ENCODE measurements at regions not wholly inside any gene's neighbourhood (a gene's known extent, or its start where the extent isn't known, plus 50 kb on each side); places are given as distances from the start of the nearest gene placed in this dataset.
A peak's percentile ranks its signal among the peaks of the same experiment; 100 is the strongest.

DNA sequence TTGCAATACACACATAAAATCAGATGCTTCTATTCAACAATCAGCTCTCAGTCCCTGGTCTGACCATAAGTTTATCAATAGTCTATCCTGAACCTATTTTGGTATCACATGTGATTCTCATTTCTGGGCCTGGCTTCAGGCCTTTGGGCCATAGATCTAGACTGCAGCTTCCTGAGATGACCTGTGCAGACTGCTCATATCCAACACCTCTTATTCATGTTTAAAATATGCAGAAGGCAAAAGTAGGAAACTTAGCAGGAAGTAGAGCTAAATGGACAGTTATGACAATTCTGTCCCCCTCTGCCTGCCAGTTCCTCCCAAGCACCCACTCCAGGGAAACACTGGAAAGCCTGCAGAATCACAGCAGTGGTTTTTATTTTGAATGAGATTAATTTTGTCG, 53.3 kb downstream of the C7orf25 start:
- DNase-seq (ENCODE audit: low read depth in 3 of 3): no peak

DNA sequence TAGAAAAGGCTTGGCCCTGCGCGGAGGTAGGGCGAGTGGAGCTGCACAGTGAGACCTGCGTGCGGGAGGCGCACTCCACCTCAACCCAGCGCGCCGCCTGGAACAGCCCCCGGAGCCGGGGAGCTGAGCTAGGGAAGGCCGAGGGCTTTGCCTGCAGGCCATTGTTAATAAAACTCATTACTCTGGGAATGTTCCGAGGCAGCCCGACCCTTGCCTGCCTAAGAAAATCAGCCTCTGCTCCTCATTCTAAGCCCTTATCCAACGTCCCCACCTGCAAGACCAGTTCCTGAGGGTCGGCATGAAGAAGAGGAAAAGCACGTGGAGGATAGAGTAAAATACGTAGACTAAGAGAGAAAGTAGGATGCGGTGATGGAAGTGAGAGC, 55.3 kb downstream of the C7orf25 start:
- no peak for DNase-seq (ENCODE audit: low read depth in 3 of 3)

DNA sequence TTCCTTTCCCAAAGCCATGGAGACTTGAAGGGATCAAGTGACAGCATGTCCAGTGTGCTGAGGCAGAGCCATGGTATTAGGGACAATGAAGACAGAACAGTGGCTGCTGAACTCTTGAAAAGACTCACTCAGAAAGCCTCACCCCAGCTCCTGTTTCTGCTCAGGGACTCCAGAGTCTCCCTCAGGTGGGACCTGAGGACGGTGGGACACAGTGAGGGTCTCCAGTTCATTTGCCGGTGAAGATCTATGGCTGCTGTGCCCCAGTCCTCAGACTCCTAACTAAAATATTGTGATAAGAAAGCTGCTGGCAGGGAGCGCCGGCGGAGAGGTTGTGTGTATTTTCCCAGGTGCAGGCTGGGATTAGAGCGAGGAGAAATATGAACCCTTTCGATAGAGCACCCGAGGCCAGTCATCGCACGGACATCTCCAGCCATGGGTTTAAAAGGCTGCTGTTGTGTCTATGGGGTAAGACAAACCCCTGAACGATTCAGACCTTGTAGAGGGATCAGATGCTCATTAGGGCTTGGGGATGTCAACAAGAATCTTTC, 57.2 kb downstream of the C7orf25 start:
- DNase-seq (ENCODE audit: low read depth in 3 of 3): no peak

DNA sequence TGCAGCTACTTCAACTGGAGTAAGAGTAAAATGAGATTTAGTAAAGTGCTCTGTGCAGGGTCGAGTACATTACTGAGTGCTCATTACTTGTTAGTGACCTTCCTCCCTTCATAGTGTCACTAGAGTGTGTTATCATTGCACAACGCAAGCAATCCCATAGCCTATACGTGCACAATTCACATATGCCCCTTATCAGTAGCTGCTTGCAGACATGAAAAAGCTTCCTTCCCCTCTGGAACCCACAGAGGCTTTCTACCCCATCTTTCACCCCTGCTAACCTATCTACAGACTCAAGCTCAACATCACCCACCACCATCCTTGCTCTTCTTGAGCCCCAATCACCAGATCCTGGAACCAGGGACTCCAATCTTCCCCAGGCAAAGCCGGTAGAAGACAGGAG, 59.3 kb downstream of the C7orf25 start:
- no peak for DNase-seq (ENCODE audit: low read depth in 3 of 3)

DNA sequence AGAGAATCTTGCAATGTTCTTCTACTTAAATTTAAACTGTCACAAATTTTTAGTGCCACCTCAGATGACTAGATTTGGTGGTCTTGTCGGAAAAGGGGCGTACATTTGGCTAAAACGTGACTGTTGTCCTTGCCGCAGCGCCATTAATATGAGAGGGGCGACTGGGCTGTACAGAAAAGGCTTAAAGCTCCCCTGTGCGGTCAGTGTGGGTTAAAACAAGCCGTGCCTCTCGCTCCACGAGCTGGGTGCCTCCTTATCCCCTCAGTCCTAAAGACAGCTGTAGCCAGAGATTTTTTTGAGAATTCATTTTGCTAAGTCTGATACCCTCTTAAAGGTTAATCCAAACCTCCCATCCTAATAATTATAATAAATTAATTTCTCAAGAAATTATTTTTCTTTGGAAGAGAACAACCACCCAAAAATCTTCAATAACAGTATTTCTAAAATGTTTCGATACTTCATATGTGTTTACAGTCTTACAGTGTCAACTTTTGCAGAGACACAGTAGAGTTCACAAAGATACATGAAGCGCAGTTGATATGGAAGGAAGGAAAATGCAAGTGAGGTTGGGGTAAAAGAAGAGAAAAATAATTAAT, 68.6 kb downstream of the C7orf25 start:
- peak in 1 of 3 donors; percentile 3 for DNase-seq (ENCODE audit: low read depth in 3 of 3)

DNA sequence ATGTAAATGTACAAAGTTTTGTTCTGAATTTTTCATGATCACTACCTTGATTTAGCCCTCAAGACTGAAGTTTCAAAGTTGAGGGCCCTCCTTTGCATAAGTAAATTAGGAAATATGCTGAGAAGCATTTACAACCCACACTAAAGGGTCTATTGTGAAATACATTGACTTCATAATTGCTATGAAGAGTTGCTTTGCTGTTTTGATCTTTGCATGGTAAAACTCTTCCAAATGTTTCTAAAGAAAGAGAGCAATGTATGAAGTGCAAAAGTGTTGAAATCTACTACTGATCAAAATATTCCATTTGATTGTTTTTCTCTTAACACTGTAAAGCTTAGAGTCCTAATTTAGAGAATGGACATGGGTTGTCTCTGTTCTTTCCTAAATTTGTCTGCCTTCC, 77.2 kb downstream of the C7orf25 start:
- no peak for DNase-seq (ENCODE audit: low read depth in 3 of 3)

DNA sequence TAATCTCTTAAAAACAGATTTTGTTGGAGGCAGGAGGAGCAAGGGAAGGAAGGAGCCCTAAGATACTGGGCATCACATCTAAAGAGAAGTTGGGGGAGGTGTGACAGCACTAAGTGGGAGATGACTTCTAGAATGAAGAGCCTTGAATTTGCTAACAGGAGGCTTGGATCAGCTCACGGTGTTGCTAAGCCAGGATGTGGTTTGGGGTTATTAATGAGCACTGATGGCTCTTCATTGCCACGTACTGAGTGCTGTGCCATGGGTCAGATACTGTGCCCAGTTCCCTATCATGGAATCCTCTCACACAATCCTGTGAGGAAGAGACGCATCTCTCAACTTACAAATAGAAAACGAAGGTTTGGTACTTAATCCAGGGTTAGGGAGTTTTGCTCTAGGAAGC, 78.5 kb downstream of the C7orf25 start:
- no peak for DNase-seq (ENCODE audit: low read depth in 3 of 3)

DNA sequence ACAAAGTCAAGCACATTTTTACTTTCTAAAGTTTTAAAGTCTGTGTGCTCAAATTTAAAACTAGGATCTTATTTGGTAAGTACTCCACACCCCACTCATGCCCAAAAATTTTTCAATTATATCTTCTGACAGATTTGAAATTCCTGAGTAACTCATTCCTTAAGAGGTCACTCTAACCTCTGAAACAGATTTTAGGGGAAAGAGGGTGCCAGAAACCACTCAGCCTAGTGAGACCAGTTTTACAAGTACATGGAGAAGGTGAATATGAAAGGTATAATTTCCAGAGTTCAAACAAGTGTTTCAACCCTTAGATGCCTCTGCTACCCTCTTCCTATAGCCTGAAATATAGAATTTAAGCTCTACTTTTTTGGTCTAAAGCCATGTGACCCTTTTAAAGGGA, 79.2 kb downstream of the C7orf25 start:
- DNase-seq (ENCODE audit: low read depth in 3 of 3): no peak

DNA sequence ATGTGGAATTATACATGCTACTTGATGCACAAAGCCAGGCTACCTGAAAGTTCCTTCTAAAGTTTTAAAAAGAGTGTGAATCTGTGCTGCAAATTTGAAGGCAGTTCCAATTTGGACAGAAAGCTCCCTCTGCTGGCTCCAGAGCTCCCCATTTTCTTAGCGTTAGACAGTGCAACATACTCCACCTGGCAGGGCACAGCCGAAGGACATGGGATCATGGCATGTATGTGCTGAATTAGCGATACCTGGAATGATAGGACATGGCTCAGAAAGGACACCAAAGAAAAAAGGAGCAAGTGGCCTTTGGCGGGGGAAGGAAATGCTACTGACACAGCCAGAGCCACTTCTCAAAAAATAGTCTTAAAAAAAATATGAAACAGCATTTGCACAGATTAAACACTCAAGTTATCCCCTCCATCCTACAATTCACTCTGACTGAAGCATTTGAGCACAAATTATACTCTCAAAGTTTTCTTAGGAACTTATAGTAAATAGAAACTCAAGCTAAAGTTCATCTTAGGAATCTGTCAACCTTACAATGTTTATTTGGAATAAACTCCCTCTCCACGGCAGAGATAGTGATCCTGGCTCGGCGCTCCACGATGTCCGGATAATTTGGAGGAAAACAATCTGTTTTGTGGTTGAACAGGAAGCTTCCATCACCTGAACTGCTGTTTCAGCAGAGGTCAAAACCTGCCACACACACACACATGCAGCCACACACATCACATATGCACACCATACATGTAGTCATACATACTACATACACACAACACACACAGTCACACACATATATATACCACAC, 80.0 kb downstream of the C7orf25 start:
- no peak for DNase-seq (ENCODE audit: low read depth in 3 of 3)

DNA sequence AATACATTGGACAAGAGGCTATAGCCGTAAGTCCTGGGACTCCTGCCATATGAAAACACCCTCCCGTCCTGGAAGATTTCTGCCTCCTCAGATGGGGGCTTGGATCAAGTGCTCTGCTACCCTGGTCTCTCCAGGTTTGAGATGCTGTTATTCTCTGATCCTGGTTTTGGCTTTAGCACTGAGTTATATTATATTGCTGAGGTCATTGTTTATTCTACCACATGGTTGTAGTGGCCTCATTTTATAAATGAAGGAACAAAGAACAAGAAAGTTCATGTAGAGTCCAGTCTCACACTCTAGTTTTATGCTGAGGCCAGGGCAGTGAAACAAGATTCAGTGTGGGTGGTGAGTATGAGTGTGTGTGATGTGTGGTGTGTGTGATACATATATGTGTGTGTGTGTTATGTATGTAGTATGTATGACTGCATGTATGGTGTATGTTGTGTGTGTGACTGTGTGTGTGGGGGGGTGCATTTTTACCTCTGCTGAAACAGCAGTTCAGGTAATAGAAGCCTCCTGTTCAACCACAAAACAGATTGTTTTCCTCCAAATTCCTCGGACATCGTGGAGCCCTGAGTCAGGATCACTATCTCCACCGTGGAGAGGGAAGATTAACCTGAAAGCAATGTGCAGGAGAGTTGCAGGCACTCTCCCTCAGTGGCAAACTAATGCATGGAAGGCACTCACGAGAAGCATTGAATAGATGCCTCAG, 80.7 kb downstream of the C7orf25 start:
- DNase-seq (ENCODE audit: low read depth in 3 of 3): no peak

DNA sequence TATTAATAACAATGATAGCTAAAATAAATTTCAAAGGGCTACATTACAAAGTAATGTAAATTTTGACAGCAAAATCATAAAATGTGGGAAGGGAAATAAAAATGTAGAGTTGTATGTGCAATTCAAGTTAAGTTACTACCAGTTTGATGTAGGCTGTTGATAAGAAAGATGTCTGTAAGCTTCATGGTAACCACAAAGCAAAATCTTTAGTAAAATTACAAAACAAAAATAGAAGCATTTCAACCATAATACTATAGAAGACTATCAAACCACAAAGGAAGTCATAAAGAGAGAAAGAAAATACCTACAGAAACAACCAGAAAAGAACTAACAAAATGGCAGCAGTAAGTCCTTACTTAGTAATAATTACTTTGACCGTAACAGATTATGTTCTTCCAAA, 99.1 kb downstream of the C7orf25 start:
- no peak for DNase-seq (ENCODE audit: low read depth in 3 of 3)

DNA sequence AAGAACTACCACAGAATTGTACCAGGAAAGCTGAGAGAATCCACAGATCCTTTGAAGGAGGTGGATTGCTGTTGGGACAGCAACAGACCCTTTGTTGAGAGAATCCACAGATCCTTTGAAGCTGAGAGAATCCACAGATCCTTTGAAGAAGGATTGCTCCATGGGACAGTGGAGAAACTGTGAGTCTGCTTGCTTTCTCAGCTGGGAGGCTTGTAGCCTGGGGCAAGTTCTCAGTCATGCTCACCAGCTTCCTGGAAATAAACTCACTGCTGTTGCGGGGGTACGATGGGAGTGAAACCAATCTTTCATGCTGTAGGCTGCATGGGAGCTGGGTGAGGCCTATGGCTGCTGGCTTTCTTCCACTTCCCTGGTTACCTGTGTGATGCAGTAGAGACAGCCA, 106.3 kb downstream of the C7orf25 start:
- no peak for DNase-seq (ENCODE audit: low read depth in 3 of 3)

DNA sequence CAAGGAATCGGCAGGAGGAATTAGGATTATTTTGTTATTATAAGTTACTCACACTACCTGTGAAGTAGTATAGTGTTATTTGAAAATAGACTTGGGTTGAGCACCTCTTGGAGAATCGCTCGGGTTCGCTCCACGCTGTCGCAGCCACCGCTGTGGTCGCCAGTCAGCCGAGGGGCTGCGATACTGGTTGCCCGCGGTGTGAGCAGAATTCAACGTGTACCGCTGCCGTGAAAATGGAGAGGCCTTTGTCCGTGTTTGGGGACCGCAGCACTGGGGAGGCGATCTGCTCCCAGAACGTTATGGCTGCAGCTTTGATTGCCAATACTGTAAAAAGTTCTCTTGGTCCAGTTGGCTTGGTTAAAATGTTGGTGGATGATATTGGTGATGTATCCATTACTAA, 117.2 kb downstream of the C7orf25 start:
- no peak for DNase-seq (ENCODE audit: low read depth in 3 of 3)

DNA sequence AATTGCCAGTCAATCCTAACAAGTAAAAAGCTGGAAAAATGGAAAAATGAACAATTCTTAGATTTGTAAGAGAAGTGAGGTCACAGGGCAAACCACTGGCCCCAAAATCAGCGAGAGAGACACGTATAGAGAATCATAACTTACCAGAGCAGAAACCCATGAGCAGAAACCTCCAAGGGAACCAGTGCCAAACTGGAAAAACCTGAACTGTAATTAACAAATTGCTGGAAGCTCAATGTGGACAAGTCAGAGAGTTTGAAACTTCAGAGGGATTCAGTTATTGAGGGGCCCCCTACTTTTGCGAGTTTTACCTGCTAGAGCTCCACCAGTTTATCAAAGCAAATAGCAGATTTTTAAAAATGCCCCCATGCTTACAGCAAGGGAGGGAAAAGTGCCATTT, 119.0 kb downstream of the C7orf25 start:
- DNase-seq (ENCODE audit: low read depth in 3 of 3): no peak

DNA sequence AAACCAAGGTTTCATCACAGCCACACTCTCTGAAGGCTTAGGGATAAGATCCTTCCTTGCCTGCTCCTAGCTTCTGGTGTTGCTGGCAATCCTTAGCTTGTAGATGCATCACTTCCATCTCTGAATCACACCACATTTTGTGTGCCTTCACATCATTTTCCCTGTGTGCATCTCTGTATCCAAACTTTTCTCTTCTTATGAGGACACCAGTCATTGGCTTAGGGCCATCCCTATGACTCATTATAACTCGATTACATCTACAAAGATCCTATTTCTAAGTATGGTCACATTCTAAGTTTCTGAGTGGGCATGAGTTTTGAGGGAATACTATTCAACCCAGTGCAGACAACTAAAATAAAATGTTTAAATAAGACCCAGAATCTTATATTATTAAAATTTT, 121.7 kb downstream of the C7orf25 start:
- DNase-seq (ENCODE audit: low read depth in 3 of 3): no peak

DNA sequence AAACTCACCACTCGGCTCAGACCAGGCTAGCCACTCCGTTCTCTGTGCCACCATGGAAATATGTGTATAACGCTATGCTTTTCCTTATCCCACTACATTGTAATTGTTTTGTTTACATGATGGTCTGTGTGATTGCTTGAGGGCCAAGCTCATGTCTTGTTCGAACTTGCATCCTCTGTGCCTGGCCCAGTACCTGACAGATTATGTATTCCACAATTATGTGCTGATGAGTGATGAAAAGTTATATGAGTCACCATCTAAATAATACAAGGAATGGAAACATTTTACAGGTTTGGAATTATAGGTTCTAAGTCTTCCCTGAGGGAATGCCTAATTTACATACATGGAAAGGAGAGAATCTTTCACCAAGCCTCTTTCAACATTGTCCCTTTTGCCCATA, 137.4 kb downstream of the C7orf25 start:
- DNase-seq (ENCODE audit: low read depth in 3 of 3): no peak

DNA sequence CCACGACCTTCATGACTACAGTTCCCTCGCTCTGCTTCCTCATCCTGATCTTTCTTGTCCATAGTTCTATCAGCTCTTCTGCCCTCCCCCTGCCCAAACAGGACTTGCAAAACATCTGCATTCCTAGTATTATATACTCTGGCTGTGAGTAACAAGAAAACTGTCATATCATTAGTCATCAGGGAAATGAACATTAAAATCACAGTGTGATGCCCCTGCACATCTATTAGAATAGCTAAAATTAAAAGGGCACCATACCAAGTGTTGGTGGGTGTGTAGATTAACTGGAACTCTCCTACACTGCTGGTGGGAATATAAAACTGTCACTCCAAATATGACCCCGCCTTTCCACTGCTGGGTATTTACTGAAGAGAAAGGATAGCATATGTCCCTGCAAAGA, 141.8 kb downstream of the C7orf25 start:
- no peak for DNase-seq (ENCODE audit: low read depth in 3 of 3)

DNA sequence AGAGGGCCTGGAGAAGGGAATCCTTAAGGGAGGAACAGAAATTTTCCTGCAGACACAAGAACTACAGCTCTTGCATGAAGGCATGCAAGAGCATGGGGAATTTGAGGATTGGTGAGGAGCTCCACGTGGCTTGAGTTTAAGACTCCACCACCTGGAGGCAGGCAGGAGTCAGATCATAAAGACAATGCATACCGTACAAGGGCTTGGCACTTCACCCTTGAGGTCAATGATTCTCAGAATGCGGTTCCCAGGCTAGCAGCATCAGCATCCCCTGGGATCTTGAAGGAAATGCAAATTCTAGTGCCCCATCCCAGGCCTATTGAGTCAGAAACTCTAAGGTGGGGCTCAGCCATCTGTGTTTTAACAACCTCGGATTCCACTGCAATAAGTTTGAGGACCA, 143.8 kb downstream of the C7orf25 start:
- DNase-seq (ENCODE audit: low read depth in 3 of 3): no peak

DNA sequence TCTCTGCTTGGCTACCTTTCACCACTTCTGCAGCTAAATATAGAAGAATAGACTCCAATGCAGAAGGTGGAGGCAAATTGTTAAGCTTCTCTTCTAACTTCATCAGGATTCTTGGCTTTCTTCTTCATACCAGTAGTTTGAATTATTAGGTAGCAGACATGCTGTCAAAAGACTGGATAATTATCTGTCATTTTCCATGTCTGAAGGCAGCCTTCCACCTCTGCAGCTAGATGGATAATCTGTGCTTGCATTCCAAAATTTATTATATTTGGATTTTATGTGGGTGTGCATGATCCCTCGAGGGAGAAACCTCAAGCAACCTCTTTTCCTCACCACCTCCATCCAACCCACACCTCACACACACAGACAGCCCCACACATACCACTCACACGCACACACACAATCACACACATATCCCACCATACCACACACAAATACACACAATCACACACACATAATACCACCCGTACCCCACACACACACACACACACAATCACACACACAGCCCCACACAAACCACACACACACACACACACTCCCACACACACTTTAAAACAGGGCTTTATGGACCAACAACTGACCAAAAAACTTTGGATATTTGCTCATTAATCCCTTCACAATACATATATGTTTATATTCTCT, 145.0 kb downstream of the C7orf25 start:
- DNase-seq (ENCODE audit: low read depth in 3 of 3): no peak

DNA sequence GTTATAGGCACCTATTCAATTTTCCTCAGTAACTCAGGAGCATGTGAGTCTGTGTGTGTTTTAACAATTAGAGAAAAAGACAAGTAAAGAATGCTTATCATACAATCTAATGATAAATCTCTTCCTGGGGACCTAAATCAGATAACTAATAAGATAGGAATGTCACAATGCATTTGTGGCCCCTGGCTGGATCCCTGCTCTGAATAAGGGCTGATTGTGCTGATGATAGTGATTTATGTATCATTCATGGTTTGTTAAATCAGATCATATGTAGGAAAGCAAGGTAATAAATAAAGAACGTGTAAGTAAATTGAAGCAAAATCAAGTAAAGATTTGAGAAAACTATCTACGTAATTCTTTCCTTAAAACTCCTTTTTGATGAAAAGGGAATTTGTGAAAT, 145.9 kb downstream of the C7orf25 start:
- DNase-seq (ENCODE audit: low read depth in 3 of 3): no peak

DNA sequence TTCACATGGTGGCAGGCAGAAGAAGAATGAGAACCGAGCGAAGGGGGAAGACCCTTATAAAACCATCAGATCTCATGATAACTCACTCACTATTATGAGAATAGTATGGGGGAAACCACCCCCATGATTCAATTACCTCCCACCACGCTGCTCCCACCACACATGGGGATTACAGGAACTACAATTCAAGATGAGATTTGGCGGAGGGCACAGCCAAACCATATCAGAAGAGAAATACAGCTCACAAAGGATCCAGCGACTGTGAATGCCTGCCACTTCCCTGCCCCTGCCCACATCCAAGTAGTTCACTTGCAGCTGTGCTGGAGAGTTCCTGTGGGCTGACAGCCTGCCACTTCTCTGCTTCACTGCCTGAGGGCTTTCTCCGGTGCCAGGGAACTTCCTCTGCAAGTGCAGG, 148.7 kb downstream of the C7orf25 start:
- DNase-seq (ENCODE audit: low read depth in 3 of 3): no peak

DNA sequence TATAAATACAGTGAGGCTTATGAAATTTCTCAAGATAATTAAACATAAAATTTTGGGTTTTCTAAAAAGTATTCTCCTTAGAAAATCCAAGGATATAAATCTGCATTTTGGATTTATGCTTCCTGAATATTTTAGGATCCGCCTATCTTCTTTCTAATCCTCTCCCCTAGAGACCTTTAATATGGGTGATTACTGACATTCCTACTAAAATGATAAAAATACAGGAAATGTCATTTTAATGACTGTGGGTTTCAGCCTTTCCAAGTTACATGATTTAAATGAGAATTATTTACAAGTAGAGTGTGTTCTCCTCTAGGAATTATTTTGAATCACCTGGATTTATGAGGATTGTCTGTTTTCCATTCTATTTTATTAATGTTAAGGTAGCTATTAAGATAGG, 150.4 kb downstream of the C7orf25 start:
- DNase-seq (ENCODE audit: low read depth in 3 of 3): no peak

Measured in stimulated activated CD4-positive, alpha-beta T cell treated with anti-CD3 and anti-CD28 coated beads, TNF-alpha, amount 100 ng/mL, for 48 hours (primary cell).